SJSA1 (cell line): ENCODE measurements at regions not wholly inside any gene's neighbourhood (a gene's known extent, or its start where the extent isn't known, plus 50 kb on each side); places are given as distances from the start of the nearest gene placed in this dataset.
"Not testable (repeated sequence)": the region's sequence is repeated elsewhere in the genome, so short reads cannot be mapped to it uniquely, and the experiment has no call there.

ENCODE experiments used
- DNase-seq, 2 experiments: peaks; one replicate each; pipeline ENCODE4 v3.0.0-alpha.2; 2015 to 2020; ENCODE audit warnings: low spot score in 2 of 2, low read depth in 1 of 2
- H3K27ac ChIP-seq: fragments of 250-450 bp; sonication (Bioruptor Pico); 2 replicates; pipeline ENCODE4 v1.5.1; 2020; ENCODE audit warnings: mild to moderate bottlenecking, moderate library complexity
- H3K27me3 ChIP-seq: fragments of 250-450 bp; sonication (Bioruptor Pico); replicated peaks from 2 replicates; pipeline ENCODE4 v1.5.1; 2020; ENCODE audit warnings: mild to moderate bottlenecking, moderate library complexity
- H3K36me3 ChIP-seq: fragments of 250-450 bp; sonication (Bioruptor Pico); 2 replicates; pipeline ENCODE4 v1.5.1; 2020; ENCODE audit warnings: mild to moderate bottlenecking
- H3K4me1 ChIP-seq: fragments of 250-450 bp; sonication (Bioruptor Pico); replicated peaks from 2 replicates; pipeline ENCODE4 v1.6.1; 2021; ENCODE audit warnings: mild to moderate bottlenecking
- H3K4me3 ChIP-seq: fragments of 250-450 bp; sonication (Bioruptor Pico); 2 replicates; pipeline ENCODE4 v1.5.1; 2020; ENCODE audit warnings: mild to moderate bottlenecking
- H3K9me3 ChIP-seq: fragments of 250-450 bp; sonication (Bioruptor Pico); replicated peaks from 2 replicates; pipeline ENCODE4 v1.5.1; 2020; ENCODE audit warnings: mild to moderate bottlenecking

DNA sequence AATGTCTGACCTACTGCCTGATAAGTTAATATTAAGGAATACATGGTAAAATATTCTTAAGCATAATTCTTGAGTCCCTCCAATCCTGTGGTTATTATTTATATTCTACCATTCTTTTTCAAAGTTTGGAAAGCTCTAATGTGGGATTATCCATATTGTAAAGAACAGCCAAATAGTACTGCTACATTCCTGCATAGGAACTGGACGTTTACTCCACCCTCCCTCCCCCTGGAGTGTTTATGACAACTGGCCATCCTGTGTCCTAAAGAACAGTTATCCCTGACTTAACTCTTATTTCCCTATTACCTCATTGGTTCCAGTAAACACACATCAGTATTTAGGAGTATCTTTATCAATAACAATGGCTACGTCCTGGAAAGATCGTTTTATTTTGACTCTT is 308.7 kb upstream of the TFAP2D start:
- Histone ChIP-seq H3K27ac (no peak overlapping the region), H3K4me1 (no peaks in the 10 kb centered on the region), H3K4me3 (no peak overlapping the region), H3K36me3 (no peaks in the 10 kb centered on the region), H3K27me3 (no peaks in the 10 kb centered on the region), H3K9me3 (no peaks in the 10 kb centered on the region)
- no peak for DNase-seq

DNA sequence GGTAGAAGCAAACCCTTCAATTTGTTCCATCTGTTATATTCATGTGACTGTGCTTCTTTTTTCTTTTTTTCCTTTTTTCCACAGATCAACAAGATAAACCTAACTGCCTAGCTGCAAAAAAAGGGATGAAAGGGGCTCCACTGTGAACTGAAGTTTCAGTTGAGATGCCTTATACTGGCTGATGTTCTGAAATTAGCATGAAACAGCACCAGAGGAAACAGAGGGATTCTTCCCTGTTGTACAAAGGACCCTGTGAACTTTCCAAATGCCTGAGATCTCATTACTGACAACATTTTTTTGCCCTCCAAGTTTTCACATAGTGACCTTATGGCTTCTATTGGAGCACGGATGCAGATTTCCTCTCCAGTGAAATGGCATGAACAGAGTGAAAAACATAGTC is 302.7 kb upstream of the TFAP2D start:
- DNase-seq = no peak

DNA sequence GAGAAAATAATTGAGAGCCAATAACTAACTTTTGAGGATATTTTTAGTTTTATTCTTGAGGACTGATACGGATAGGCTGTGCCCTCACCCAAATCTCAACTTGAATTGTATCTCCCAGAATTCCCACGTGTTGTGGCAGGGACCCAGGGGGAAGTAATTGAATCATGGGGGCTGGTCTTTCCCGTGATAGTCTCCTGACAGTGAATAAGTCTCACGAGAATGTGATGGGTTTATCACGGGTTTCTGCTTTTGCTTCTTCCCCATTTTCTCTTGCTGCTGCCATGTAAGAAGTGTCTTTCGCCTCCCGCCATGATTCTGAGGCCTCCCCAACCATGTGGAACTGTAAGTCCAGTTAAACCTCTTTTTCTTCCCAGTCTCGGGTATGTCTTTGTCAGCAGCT is 292.3 kb upstream of the TFAP2D start:
- H3K27me3 ChIP-seq, H3K4me3 ChIP-seq, H3K36me3 ChIP-seq, H3K4me1 ChIP-seq, H3K27ac ChIP-seq, H3K9me3 ChIP-seq, DNase-seq: not testable (repeated sequence)

More for the DNA sequence above, 302.7 kb upstream of the TFAP2D start:
- Histone ChIP-seq H3K4me1 (no peaks in the 10 kb centered on the region), H3K36me3 (no peaks in the 10 kb centered on the region), H3K27me3 (no peaks in the 10 kb centered on the region; the same call in none of the 2 replicates), H3K27ac (no peak overlapping the region), H3K4me3 (no peak overlapping the region), H3K9me3 (no peaks in the 10 kb centered on the region)

DNA sequence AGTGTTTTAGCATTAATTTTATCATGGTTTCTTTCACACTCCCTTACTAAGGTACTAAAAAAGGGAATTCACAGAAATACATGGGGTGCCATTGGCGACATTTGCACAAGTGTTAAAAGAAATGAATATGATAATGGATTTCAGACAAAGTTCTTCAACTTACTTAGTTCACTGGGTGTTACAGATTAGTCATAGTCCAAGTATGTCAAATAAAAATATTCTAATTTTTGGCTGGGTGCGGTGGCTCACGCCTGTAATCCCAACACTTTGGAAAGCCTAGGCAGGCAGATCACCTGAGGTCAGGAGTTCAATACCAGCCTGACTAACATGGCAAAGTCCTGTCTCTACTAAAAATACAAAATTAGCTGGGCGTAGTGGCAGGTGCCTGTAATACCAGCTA is 286.1 kb upstream of the TFAP2D start:
- H3K9me3 ChIP-seq = no peaks in the 10 kb centered on the region
- DNase-seq = no peak
- H3K4me3 ChIP-seq = no peak overlapping the region
- no peak overlapping the region for H3K27ac ChIP-seq
- H3K36me3 ChIP-seq = no peaks in the 10 kb centered on the region
- H3K27me3 ChIP-seq = no peaks in the 10 kb centered on the region; the same call in 1 of the 2 replicates
- H3K4me1 ChIP-seq = no peaks in the 10 kb centered on the region

DNA sequence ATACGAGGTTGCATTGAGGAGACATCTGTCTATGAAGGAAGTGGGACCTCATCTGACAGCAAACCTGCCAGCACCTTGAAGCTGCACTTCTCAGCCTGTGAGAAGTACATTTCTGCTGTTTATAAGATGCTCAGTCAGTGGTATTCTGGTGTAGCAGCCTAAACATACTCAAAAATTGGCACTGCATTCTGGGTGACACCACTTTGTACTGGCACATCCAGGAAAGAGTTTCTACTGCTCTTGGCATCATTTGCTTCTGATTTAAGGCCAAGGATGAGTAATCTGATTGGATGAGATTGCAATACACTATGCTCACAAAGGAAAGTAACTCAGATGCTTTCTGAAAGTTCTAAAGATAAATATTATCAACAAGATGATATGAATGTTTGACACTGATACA is 275.4 kb upstream of the TFAP2D start:
- Histone ChIP-seq H3K9me3 (no peaks in the 10 kb centered on the region), H3K36me3 (no peaks in the 10 kb centered on the region), H3K27ac (no peak overlapping the region), H3K4me3 (no peak overlapping the region), H3K4me1 (no peaks in the 10 kb centered on the region), H3K27me3 (no peaks in the 10 kb centered on the region)
- DNase-seq = no peak

DNA sequence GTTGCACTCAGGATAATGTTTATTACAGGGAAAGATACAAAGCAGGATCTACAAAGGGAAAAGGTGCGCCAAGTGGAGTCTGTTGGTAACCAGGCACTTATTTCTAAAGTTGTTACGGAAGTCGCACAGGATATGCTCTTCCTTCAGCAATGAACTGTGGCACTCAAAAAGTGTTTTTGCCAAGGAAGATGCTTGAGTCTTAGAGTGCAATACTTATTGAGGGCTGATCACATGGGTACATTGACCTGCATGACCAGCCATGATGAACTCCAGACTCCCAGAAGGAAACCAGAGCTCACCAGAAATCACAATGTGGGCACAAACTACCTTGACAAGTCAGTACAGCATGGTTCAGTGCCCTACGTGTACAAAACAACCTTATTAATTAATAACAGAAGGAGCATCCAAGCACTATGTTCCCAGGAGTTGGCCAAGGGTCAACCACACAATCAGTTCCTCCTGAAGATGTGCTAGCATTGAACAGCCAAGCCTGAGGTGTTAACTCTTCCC is 270.7 kb upstream of the TFAP2D start:
- Histone ChIP-seq H3K36me3 (no peaks in the 10 kb centered on the region), H3K27me3 (no peaks in the 10 kb centered on the region), H3K27ac (no peak overlapping the region), H3K9me3 (no peaks in the 10 kb centered on the region), H3K4me3 (no peak overlapping the region), H3K4me1 (no peaks in the 10 kb centered on the region)
- no peak for DNase-seq

DNA sequence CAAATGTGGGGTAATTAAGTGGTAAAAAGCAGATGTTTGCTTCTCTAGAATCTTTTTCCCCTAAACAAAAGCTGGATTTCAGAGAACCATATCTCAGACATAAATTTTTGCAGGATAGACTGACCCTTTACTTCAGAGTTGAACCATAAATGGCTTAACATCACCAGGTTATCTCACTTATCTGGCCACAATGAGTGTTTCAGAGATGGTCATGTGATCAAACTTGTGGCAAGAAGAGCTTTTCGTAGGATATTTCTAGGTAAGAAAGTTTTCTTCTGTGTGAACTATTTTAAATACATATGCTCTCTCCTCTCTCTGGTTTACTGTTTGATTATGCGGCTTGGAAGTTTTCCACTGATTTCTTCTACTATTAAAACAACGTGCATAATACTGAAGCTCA is 270.2 kb upstream of the TFAP2D start:
- Histone ChIP-seq H3K4me1 (no peaks in the 10 kb centered on the region), H3K27ac (no peak overlapping the region), H3K9me3 (no peaks in the 10 kb centered on the region), H3K4me3 (no peak overlapping the region), H3K36me3 (no peaks in the 10 kb centered on the region), H3K27me3 (no peaks in the 10 kb centered on the region)
- DNase-seq = no peak

DNA sequence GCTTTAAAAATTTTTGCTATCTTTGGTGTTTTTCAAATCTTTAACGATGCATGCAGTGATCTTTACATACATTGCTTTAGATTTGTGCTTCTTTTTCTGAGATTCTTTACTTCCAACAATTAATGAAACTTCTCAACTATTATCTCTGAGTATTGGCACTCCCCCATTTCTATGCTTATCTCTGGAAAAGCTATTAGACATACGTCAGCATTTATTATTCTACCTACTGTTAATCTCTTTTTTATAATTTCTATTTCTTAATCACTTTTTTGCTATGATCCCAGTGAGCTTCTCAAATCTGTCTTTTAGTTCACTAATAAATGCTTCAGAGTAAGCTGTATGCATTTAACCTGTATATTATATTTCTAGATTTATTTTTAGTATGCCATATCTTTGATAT is 264.2 kb upstream of the TFAP2D start:
- no peak for DNase-seq
- H3K36me3 ChIP-seq = no peaks in the 10 kb centered on the region
- no peaks in the 10 kb centered on the region for H3K9me3 ChIP-seq
- no peaks in the 10 kb centered on the region; the same call in 1 of the 2 replicates for H3K27me3 ChIP-seq
- H3K4me3 ChIP-seq = no peak overlapping the region
- H3K4me1 ChIP-seq = no peaks in the 10 kb centered on the region
- no peak overlapping the region for H3K27ac ChIP-seq

DNA sequence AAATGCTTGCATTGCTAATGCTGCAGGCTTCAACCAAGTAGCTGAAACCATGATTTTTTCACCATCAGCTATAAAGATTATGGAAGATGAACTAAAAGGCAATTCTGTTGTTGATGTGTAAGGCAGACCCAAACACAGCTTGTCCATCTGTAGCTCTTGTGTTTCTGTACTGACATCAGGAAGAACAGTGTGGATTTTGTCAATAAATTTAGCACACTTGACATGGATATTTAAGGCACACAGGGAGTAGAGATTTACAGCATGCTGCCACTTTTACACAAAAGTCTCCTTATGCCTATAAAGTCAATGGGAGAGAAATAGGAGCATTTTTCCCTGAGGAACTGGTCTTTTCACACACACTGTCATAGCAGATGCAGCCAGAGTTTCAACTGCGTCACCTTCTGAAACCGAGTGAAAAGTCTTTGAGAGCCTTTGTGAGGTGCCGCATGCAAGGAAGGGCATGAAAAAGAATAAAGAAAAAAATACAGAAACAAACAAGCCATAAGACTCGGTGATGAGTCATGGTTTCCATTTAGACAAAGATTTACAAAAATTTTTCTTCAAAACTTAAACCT is 261.4 kb upstream of the TFAP2D start:
- H3K9me3 ChIP-seq = no peaks in the 10 kb centered on the region
- no peaks in the 10 kb centered on the region for H3K36me3 ChIP-seq
- DNase-seq = no peak
- no peak overlapping the region for H3K4me3 ChIP-seq
- H3K27ac ChIP-seq = no peak overlapping the region
- H3K27me3 ChIP-seq = no peaks in the 10 kb centered on the region; the same call in 1 of the 2 replicates
- no peaks in the 10 kb centered on the region for H3K4me1 ChIP-seq

DNA sequence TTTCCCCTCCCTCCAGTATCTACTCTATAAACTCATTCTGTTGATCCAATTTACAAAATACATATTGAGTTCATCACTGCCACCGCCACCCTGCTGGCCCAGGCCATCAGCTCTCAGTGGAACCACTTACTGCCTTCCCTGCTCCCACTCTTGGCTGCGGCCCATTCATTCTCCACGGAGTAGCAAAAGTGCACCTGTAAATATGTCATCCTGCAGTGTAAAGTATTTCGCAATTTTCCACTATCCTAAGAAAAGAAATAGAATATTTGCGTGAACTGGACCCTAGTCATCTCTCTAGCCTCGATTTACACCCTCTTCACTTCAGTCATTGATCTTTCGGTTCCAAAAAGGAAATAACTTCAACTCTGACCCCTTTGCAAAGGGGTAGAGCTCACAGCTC is 258.3 kb upstream of the TFAP2D start:
- H3K4me1 ChIP-seq = no peaks in the 10 kb centered on the region
- no peak for DNase-seq
- H3K9me3 ChIP-seq = no peaks in the 10 kb centered on the region
- H3K27ac ChIP-seq = no peak overlapping the region
- H3K4me3 ChIP-seq = no peak overlapping the region
- H3K36me3 ChIP-seq = no peaks in the 10 kb centered on the region
- H3K27me3 ChIP-seq = no peaks in the 10 kb centered on the region; the same call in 1 of the 2 replicates

DNA sequence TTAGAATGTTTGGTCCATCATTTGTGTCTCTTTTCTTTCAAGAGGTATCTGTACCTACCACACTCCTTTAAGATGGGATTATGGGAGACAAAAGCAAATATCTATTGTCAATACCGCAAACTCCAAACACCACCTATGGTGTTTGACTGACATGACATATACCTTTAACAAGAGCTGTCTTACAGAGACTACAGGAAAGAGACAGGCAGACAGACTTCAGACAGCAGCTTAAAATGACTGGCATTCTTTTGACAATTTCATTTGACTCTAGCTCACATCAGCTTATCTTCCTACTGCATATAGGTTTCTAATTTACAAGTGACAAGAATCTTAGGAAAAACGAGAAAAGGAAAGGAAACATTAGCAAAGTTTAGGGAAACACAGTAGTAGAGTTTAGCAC is 256.0 kb upstream of the TFAP2D start:
- H3K9me3 ChIP-seq = no peaks in the 10 kb centered on the region
- DNase-seq = no peak

DNA sequence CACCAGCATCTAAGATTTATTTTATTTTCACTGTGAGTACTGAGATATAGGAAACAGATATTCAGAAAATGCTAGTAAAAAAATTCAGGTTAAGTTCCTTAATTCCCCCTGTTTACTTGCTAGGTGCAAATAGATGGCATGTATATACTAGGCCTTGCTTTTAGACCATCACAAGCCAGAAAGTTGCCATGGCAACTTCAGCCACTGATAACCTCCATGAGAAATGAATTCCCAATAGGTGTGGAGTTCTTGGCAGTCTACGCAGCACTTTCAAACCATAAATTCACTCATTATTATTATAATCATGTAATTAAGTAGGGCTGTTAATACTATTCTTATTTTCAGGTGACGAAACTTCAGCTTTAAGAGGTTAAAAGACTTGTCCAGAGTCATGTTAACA is 251.6 kb upstream of the TFAP2D start:
- H3K36me3 ChIP-seq = no peaks in the 10 kb centered on the region
- no peaks in the 10 kb centered on the region for H3K9me3 ChIP-seq
- H3K4me1 ChIP-seq = no peaks in the 10 kb centered on the region
- H3K27ac ChIP-seq = no peak overlapping the region
- DNase-seq = no peak
- H3K4me3 ChIP-seq = no peak overlapping the region
- H3K27me3 ChIP-seq = no peaks in the 10 kb centered on the region; the same call in 1 of the 2 replicates

More for the DNA sequence above, 256.0 kb upstream of the TFAP2D start:
- H3K27ac ChIP-seq = no peak overlapping the region
- H3K4me1 ChIP-seq = no peaks in the 10 kb centered on the region
- no peak overlapping the region for H3K4me3 ChIP-seq
- no peaks in the 10 kb centered on the region; the same call in 1 of the 2 replicates for H3K27me3 ChIP-seq
- H3K36me3 ChIP-seq = no peaks in the 10 kb centered on the region

DNA sequence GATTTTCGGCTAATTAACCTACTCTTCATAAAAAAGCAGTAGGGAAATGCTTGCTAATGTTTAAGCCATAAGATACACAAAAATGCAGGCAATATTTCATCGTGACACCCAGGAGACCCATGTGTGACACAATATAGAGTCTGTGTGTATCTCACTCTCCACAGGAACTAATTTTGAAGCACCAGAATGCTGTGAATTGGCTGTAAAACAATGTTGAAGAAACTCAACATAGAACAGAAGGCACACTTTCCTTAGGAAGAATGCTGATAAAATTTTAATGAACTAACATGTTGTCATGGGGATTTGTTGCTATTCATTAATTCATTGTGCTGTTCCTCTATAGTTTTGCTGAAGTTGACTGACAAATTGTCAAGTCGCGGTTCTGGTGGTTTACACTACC is 249.4 kb upstream of the TFAP2D start:
- Histone ChIP-seq H3K9me3 (no peaks in the 10 kb centered on the region), H3K27me3 (no peaks in the 10 kb centered on the region; the same call in none of the 2 replicates), H3K27ac (no peak overlapping the region), H3K4me1 (no peaks in the 10 kb centered on the region), H3K36me3 (no peaks in the 10 kb centered on the region), H3K4me3 (no peak overlapping the region)
- DNase-seq = no peak

DNA sequence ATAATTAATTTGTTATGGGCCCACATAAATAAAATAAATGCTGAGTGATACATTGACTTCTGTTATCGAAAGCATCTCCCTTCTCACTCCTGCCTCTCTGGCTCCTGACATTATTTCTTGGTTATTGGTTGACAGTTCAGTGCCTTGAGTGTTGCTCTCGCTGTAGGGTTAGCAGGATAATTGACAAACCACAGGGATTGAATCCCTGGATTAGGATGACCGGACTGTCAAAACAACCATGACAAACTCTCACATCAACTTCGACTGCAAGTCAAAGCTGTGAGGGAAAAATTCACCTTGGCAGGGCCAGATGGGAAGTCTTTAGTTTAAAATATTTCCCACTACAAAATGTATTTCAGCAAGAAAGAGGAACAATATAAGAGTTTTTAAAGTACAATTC is 245.4 kb upstream of the TFAP2D start:
- DNase-seq = no peak
- H3K9me3 ChIP-seq = no peaks in the 10 kb centered on the region
- H3K4me3 ChIP-seq = no peak overlapping the region
- H3K27ac ChIP-seq = no peak overlapping the region
- H3K4me1 ChIP-seq = no peaks in the 10 kb centered on the region
- H3K27me3 ChIP-seq = no peaks in the 10 kb centered on the region; the same call in none of the 2 replicates
- H3K36me3 ChIP-seq = no peaks in the 10 kb centered on the region

DNA sequence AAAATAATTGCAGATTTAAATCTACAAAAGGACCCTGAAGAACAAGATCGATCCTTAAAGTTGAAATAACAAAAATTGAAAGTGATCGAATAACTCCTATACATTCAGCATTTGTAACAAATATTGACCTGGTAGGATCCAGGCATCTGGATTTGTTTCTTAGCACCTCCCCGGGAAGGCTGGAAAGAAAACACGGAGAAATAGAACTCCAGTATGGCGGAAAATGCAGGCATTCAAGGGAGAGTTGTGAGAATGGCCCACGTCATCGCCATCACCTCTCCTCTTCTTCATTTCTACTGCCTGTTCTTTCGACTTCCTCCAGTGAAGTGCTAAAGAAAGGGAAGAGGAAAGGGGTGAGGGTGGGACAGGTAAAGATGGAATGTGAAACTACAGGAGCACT is 242.3 kb upstream of the TFAP2D start:
- no peaks in the 10 kb centered on the region for H3K9me3 ChIP-seq
- no peak overlapping the region for H3K4me3 ChIP-seq
- no peaks in the 10 kb centered on the region; the same call in 1 of the 2 replicates for H3K27me3 ChIP-seq
- no peak for DNase-seq
- H3K36me3 ChIP-seq = no peaks in the 10 kb centered on the region
- H3K27ac ChIP-seq = no peak overlapping the region
- H3K4me1 ChIP-seq = no peaks in the 10 kb centered on the region
